Calu3 (cell line): ENCODE measurements at regions not wholly inside any gene's neighbourhood (a gene's known extent, or its start where the extent isn't known, plus 50 kb on each side); places are given as distances from the start of the nearest gene placed in this dataset.

Experiments used
- BruUV-seq: library from RNA; stranded (reverse); fragments of 400-500 nt; replicated peaks from 2 replicates; lab custom pipeline; 2021; lab: Mats Ljungman, UMichigan
- CTCF ChIA-PET: fragments of 300-600 bp; sonication (Branson Sonifier 250); formaldehyde crosslinking; loops from one replicate; lab custom pipeline; 2022; ENCODE audit warnings: antibody characterized with exemption; lab: Charles Lee
- DNase-seq: peaks from one replicate; pipeline ENCODE4 v3.0.0; 2022
- H3K27ac Mint-ChIP-seq: one replicate; pipeline ENCODE4 v1.8.0; 2022; ENCODE audit warnings: mixed read lengths; ENCODE audit not compliant: unreplicated experiment
- H3K27me3 Mint-ChIP-seq: one replicate; pipeline ENCODE4 v1.8.0; 2022; ENCODE audit warnings: mixed read lengths; ENCODE audit not compliant: unreplicated experiment
- H3K36me3 Mint-ChIP-seq: one replicate; pipeline ENCODE4 v1.8.0; 2022; ENCODE audit warnings: mild to moderate bottlenecking, moderate library complexity, mixed read lengths; ENCODE audit not compliant: insufficient read depth, unreplicated experiment
- H3K4me1 Mint-ChIP-seq: one replicate; pipeline ENCODE4 v1.8.0; 2022; ENCODE audit warnings: mild to moderate bottlenecking, low read depth, mixed read lengths; ENCODE audit not compliant: unreplicated experiment
- H3K4me3 Mint-ChIP-seq: one replicate; pipeline ENCODE4 v1.8.0; 2022; ENCODE audit warnings: mild to moderate bottlenecking, low read depth, moderate library complexity, mixed read lengths; ENCODE audit not compliant: unreplicated experiment
- H3K9me3 Mint-ChIP-seq: one replicate; pipeline ENCODE4 v1.8.0; 2022; ENCODE audit warnings: low read depth, mixed read lengths; ENCODE audit not compliant: unreplicated experiment
- intact Hi-C: fragments of 100-400 bp; cut with micrococcal nuclease; formaldehyde crosslinking; loops from one replicate; pipeline ENCODE4 v1.10.0; 2022; ENCODE audit not compliant: unreplicated experiment
- TF ChIP-seq, protein P1 (sequence below): fragments of 200-600 bp; IDR thresholded peaks from one replicate; pipeline ENCODE4 v1.8.0; 2022; ENCODE audit warnings: antibody characterized with exemption; ENCODE audit not compliant: unreplicated experiment

GRCh38 chr17:10984220-10984619 is 146.3 kb upstream of the PIRT start:
- Mint-ChIP-seq H3K27ac (no peak overlapping the region), H3K9me3 (peaks cover 8% of the 10 kb centered on the region), H3K4me3 (no peak overlapping the region), H3K4me1 (no peaks in the 10 kb centered on the region), H3K36me3 (no peaks in the 10 kb centered on the region), H3K27me3 (no peaks in the 10 kb centered on the region)
- TF ChIP-seq, protein P1, sequence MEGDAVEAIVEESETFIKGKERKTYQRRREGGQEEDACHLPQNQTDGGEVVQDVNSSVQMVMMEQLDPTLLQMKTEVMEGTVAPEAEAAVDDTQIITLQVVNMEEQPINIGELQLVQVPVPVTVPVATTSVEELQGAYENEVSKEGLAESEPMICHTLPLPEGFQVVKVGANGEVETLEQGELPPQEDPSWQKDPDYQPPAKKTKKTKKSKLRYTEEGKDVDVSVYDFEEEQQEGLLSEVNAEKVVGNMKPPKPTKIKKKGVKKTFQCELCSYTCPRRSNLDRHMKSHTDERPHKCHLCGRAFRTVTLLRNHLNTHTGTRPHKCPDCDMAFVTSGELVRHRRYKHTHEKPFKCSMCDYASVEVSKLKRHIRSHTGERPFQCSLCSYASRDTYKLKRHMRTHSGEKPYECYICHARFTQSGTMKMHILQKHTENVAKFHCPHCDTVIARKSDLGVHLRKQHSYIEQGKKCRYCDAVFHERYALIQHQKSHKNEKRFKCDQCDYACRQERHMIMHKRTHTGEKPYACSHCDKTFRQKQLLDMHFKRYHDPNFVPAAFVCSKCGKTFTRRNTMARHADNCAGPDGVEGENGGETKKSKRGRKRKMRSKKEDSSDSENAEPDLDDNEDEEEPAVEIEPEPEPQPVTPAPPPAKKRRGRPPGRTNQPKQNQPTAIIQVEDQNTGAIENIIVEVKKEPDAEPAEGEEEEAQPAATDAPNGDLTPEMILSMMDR: no peak
- no peak for DNase-seq
- no TSS peak for BruUV-seq
- CTCF ChIA-PET: no interaction called here
- intact Hi-C loops: no loop called here

DNA sequence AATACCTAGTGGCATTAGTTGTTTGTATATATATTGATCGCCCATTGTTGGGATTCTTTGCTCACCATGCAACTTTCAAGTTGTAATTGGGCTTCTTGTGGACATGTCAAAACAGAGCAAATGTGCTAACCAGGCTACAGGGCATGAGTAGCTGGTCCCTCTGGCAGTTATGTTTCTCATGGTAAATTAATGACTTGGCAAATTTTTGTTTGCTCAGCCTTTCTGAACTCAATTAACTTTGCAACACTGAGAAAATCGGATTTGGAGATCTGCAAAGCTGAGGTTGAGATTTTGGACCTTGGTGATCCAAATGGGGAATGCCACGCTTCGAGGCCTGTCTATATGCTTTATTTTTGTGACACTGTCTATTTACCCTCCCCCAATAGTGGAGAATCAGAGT is 138.5 kb upstream of the PIRT start:
- Mint-ChIP-seq H3K9me3 (peaks cover 11% of the 10 kb centered on the region), H3K27ac (no peak overlapping the region), H3K36me3 (no peaks in the 10 kb centered on the region), H3K4me1 (no peaks in the 10 kb centered on the region), H3K4me3 (no peak overlapping the region), H3K27me3 (no peaks in the 10 kb centered on the region)
- TF ChIP-seq, protein P1: no peak
- CTCF ChIA-PET: no interaction called here
- BruUV-seq: no TSS peak
- DNase-seq: no peak
- intact Hi-C loops: no loop called here

- no TSS peak for BruUV-seq
- Mint-ChIP-seq H3K27ac (no peak overlapping the region), H3K4me1 (no peaks in the 10 kb centered on the region), H3K4me3 (no peak overlapping the region), H3K9me3 (peaks cover 3% of the 10 kb centered on the region), H3K36me3 (no peaks in the 10 kb centered on the region), H3K27me3 (no peaks in the 10 kb centered on the region)
- CTCF ChIA-PET: no interaction called here
- no peak for DNase-seq
- TF ChIP-seq, protein P1: no peak
- intact Hi-C loops: no loop called here
These were observed 130.1 kb upstream of the PIRT start for GRCh38 chr17:10968007-10968406.

DNA sequence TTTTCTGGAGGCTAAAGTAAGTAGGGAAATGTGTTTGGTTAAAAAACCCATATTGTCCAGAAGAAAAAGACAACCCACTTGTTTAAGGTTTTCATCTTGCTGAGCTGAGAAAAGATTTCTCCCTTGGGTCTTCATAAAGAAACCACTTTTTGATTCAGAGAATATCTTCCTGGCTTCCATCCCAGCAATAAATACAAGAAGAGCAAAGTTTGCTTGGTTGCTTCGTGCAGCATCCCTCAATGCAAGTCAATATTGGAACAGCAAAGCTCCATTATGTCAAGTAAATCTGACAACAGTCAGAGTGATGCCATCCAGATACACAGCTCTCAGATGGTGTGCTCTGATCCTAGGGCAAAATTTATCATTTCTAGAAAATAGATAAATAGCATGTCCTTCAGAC is 118.9 kb upstream of the PIRT start:
- Mint-ChIP-seq H3K27me3 (no peaks in the 10 kb centered on the region), H3K27ac (no peak overlapping the region)

More for the DNA sequence above, 118.9 kb upstream of the PIRT start:
- intact Hi-C loops: no loop called here
- CTCF ChIA-PET: no interaction called here
- H3K36me3 Mint-ChIP-seq: no peaks in the 10 kb centered on the region
- BruUV-seq: no TSS peak
- peaks cover 5% of the 10 kb centered on the region for H3K9me3 Mint-ChIP-seq
- no peaks in the 10 kb centered on the region for H3K4me1 Mint-ChIP-seq
- TF ChIP-seq, protein P1: no peak
- no peak for DNase-seq
- H3K4me3 Mint-ChIP-seq: no peak overlapping the region
